AG04450 (cell line): ENCODE measurements at regions not wholly inside any gene's neighbourhood (a gene's known extent, or its start where the extent isn't known, plus 50 kb on each side); places are given as distances from the start of the nearest gene placed in this dataset.

Source experiments
- CTCF ChIA-PET: fragments of 300-600, 350-600 bp; formaldehyde crosslinking; extraction: SDS; loops from one replicate; lab custom pipeline; 2022; ENCODE audit warnings: antibody characterized with exemption, inconsistent platforms; lab: Charles Lee
- POLR2A ChIA-PET: fragments of 350-600 bp; formaldehyde crosslinking; extraction: SDS; loops from one replicate; lab custom pipeline; 2021; ENCODE audit warnings: antibody characterized with exemption, inconsistent platforms; lab: Yijun Ruan, JAX
- DNase-seq: peaks from one replicate; pipeline ENCODE4 v3.0.0-alpha.2; 2011; ENCODE audit warnings: low read depth, low spot score
- H3K27ac ChIP-seq: one replicate; pipeline ENCODE4 v1.5.1; 2012; ENCODE audit warnings: low read depth, low read length, control low read depth
- H3K27me3 ChIP-seq: one replicate; pipeline ENCODE4 v1.6.0; 2012; ENCODE audit warnings: low read length; ENCODE audit not compliant: control insufficient read depth, insufficient read depth
- H3K4me3 ChIP-seq: 2 replicates; pipeline ENCODE4 v1.5.1; 2011; ENCODE audit warnings: mild to moderate bottlenecking, low read depth, low read length, control low read depth
- H3K9me3 ChIP-seq: 2 replicates; pipeline ENCODE4 v1.5.1; 2012; ENCODE audit warnings: low read length; ENCODE audit not compliant: control insufficient read depth, insufficient read depth
- CTCF ChIP-seq: IDR thresholded peaks from 2 replicates; pipeline ENCODE4 v1.5.1; 2011; ENCODE audit warnings: low read depth, low read length, control low read depth, inconsistent platforms

GRCh38 chr11:92149996-92150395 lies 74.6 kb upstream of the FAT3 start:
- ChIA-PET CTCF (no interaction called here), POLR2A (no interaction called here)
- Histone ChIP-seq H3K27me3 (peaks cover 2% of the 10 kb centered on the region), H3K9me3 (no peaks in the 10 kb centered on the region), H3K4me3 (no peak overlapping the region), H3K27ac (no peak overlapping the region)
- DNase-seq = no peak
- no peak for TF ChIP-seq CTCF

GRCh38 chr11:92141725-92142124 lies 82.9 kb upstream of the FAT3 start:
- peaks cover 2% of the 10 kb centered on the region for H3K27me3 ChIP-seq
- ChIA-PET CTCF (no interaction called here), POLR2A (no interaction called here)
- no peak overlapping the region for H3K27ac ChIP-seq
- no peak for DNase-seq
- no peak for TF ChIP-seq CTCF
- no peak overlapping the region for H3K4me3 ChIP-seq
- H3K9me3 ChIP-seq = no peaks in the 10 kb centered on the region

GRCh38 chr11:92141159-92141558 lies 83.5 kb upstream of the FAT3 start:
- no peaks in the 10 kb centered on the region for H3K27me3 ChIP-seq
- DNase-seq = no peak
- no peaks in the 10 kb centered on the region for H3K9me3 ChIP-seq
- no peak overlapping the region for H3K27ac ChIP-seq
- no peak for TF ChIP-seq CTCF
- no peak overlapping the region for H3K4me3 ChIP-seq
- CTCF ChIA-PET = no interaction called here
- POLR2A ChIA-PET = no interaction called here

GRCh38 chr11:92140021-92140420 lies 84.6 kb upstream of the FAT3 start:
- TF ChIP-seq CTCF = no peak
- ChIA-PET POLR2A (no interaction called here), CTCF (no interaction called here)
- Histone ChIP-seq H3K9me3 (no peaks in the 10 kb centered on the region), H3K27ac (no peak overlapping the region), H3K4me3 (no peak overlapping the region), H3K27me3 (no peaks in the 10 kb centered on the region)
- DNase-seq = no peak

- CTCF ChIA-PET = no interaction called here
- DNase-seq = no peak
- Histone ChIP-seq H3K9me3 (no peaks in the 10 kb centered on the region), H3K4me3 (no peak overlapping the region), H3K27me3 (no peaks in the 10 kb centered on the region), H3K27ac (no peak overlapping the region)
- POLR2A ChIA-PET = no interaction called here
- no peak for TF ChIP-seq CTCF
Measured at GRCh38 chr11:92138296-92138695, 86.3 kb upstream of the FAT3 start.
